ENCODE measurements at regions not wholly inside any gene's neighbourhood (a gene's known extent, or its start where the extent isn't known, plus 50 kb on each side); places are given as distances from the start of the nearest gene placed in this dataset.
"Not testable (repeated sequence)": the region's sequence is repeated elsewhere in the genome, so short reads cannot be mapped to it uniquely, and the experiment has no call there.

DNA sequence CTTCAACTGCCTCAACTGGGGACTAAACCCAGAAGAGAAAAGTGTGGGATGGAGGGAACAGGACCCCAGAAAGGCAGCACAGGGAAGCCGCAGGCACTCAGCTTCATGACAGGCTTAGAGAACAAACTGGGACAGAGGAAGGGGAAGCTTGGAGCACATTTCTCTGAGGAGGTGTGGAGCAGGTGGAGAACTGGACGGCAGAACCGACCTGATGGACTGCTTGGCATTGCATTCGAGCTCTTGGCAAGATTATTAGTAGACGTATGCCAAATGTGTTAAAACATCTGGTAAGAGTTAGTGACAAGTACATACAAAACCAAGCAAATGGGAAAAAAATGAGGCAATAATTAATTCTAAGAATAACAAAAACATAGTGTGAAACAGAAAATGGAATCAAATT is 335.7 kb downstream of the SFMBT2 start:
- Histone ChIP-seq H3K27me3 (ENCODE audit: control insufficient read depth in 2 of 2, insufficient read depth in 1 of 2, low read length in 1 of 2) (no peaks in the 10 kb centered on the region), H3K36me3 (ENCODE audit: control insufficient read depth in 2 of 2, insufficient read depth in 2 of 2, low read length in 1 of 2) (no peaks in the 10 kb centered on the region), H3K27ac (ENCODE audit: low read depth in 1 of 2, low read length in 1 of 2) (no peak overlapping the region), H3K4me1 (ENCODE audit: control insufficient read depth in 2 of 2, insufficient read depth in 2 of 2, low read length in 2 of 2) (no peaks in the 10 kb centered on the region), H3K4me3 (ENCODE audit: low read length in 2 of 2) (no peak overlapping the region), H3K9me3 (ENCODE audit: control insufficient read depth in 2 of 2, insufficient read depth in 1 of 2, low read length in 1 of 2) (no peaks in the 10 kb centered on the region)
- WGBS = 92% methylated on average over 5 of the region's 5 CpGs
- no peak for DNase-seq (ENCODE audit: low read depth in 6 of 9, low spot score in 9 of 9)

DNA sequence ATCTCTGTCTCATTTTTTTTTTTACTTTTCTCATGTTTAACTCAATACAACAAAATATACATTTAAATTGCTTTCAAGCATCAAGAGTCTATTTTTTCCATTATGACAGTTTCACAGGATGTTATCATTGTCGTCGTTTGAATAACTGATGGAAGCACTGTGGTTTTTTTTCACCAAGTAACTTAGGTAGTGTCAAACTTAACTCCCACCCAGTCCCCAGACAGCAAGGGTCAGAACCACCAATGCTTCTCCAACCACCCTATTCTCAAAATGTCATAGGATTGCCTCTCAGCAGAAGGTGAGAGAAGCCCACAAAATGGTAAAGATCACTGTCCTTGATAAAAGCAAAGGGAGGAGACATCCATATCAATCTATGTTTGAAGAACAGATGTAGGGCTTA is 339.4 kb downstream of the SFMBT2 start:
- no peaks in the 10 kb centered on the region for H3K4me1 ChIP-seq (ENCODE audit: control insufficient read depth in 2 of 2, insufficient read depth in 2 of 2, low read length in 2 of 2)
- 23% methylated on average over 2 of the region's 2 CpGs for WGBS
- no peak overlapping the region for H3K4me3 ChIP-seq (ENCODE audit: low read length in 2 of 2)
- no peaks in the 10 kb centered on the region for H3K9me3 ChIP-seq (ENCODE audit: control insufficient read depth in 2 of 2, insufficient read depth in 1 of 2, low read length in 1 of 2)
- no peaks in the 10 kb centered on the region for H3K27me3 ChIP-seq (ENCODE audit: control insufficient read depth in 2 of 2, insufficient read depth in 1 of 2, low read length in 1 of 2)
- no peak overlapping the region for H3K27ac ChIP-seq (ENCODE audit: low read depth in 1 of 2, low read length in 1 of 2)
- no peaks in the 10 kb centered on the region for H3K36me3 ChIP-seq (ENCODE audit: control insufficient read depth in 2 of 2, insufficient read depth in 2 of 2, low read length in 1 of 2)
- DNase-seq (ENCODE audit: low read depth in 6 of 9, low spot score in 9 of 9) = peak in 1 of 9 donors; percentile 12

DNA sequence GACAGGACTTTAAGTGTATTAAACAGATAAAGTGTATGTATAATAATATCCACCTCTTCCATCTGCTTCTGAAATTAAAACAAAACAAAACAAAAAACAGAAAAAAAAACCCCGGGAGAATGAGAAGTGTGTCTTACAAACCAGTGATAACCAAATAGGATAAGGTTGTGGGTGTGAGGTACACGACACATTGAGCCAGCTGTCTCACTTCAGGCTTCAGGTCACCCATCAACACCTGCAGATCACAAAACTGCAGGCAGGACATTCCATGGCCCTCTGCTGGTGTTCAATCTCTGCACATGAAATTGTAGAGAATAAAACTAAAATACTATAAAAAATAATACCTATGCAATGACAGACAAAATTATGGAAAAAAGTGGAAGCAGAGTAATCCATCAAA is 339.9 kb downstream of the SFMBT2 start:
- Histone ChIP-seq H3K9me3 (ENCODE audit: control insufficient read depth in 2 of 2, insufficient read depth in 1 of 2, low read length in 1 of 2) (no peaks in the 10 kb centered on the region), H3K4me3 (ENCODE audit: low read length in 2 of 2) (no peak overlapping the region), H3K27ac (ENCODE audit: low read depth in 1 of 2, low read length in 1 of 2) (no peak overlapping the region), H3K4me1 (ENCODE audit: control insufficient read depth in 2 of 2, insufficient read depth in 2 of 2, low read length in 2 of 2) (no peaks in the 10 kb centered on the region), H3K36me3 (ENCODE audit: control insufficient read depth in 2 of 2, insufficient read depth in 2 of 2, low read length in 1 of 2) (no peaks in the 10 kb centered on the region), H3K27me3 (ENCODE audit: control insufficient read depth in 2 of 2, insufficient read depth in 1 of 2, low read length in 1 of 2) (no peaks in the 10 kb centered on the region)
- DNase-seq (ENCODE audit: low read depth in 6 of 9, low spot score in 9 of 9) = no peak
- WGBS = 51% methylated on average over 2 of the region's 2 CpGs

DNA sequence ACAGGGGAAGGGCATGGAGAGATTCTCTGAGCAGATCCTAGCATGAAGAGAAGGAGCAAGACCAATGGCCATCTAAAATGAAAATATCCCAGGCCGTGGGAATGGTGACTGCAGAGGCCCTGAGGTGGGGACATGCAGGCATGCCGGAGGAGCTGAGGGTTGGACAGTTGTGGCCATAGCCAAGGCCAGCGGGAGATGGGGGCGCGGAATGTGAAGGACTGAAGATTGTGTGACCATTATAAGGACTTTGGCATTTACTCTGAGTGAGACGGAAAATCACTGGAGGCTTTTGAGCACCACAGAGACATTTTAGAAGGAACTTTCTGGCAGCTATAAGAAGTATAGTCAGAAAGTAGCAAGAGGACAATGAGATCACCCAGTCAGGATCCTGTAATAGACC is 341.1 kb downstream of the SFMBT2 start:
- H3K27ac ChIP-seq (ENCODE audit: low read depth in 1 of 2, low read length in 1 of 2) = no peak overlapping the region
- H3K9me3 ChIP-seq (ENCODE audit: control insufficient read depth in 2 of 2, insufficient read depth in 1 of 2, low read length in 1 of 2) = no peaks in the 10 kb centered on the region
- no peaks in the 10 kb centered on the region for H3K36me3 ChIP-seq (ENCODE audit: control insufficient read depth in 2 of 2, insufficient read depth in 2 of 2, low read length in 1 of 2)
- H3K4me3 ChIP-seq (ENCODE audit: low read length in 2 of 2) = no peak overlapping the region
- DNase-seq (ENCODE audit: low read depth in 6 of 9, low spot score in 9 of 9) = no peak
- no peaks in the 10 kb centered on the region for H3K4me1 ChIP-seq (ENCODE audit: control insufficient read depth in 2 of 2, insufficient read depth in 2 of 2, low read length in 2 of 2)
- 98% methylated on average over 6 of the region's 6 CpGs for WGBS
- H3K27me3 ChIP-seq (ENCODE audit: control insufficient read depth in 2 of 2, insufficient read depth in 1 of 2, low read length in 1 of 2) = no peaks in the 10 kb centered on the region

DNA sequence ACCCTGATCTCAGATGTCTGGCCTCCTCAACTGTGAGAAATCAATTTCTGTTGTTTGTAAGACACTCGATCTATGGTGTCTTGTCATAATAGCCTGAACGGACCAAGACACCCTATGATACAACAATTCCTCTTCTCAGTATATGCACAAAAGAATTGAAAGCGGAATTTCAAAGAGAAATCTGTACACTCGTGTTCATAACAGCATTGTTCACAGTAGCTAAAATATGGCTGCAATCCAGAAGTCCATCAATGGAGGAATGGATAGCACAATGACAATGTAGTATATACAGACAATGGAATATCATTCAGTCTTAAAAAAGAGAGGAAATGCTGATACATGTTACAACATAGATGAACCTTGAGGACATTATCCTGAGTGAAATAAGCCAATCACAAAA is 354.6 kb downstream of the SFMBT2 start:
- no peak for DNase-seq (ENCODE audit: low read depth in 6 of 9, low spot score in 9 of 9)
- Histone ChIP-seq H3K27me3 (ENCODE audit: control insufficient read depth in 2 of 2, insufficient read depth in 1 of 2, low read length in 1 of 2) (no peaks in the 10 kb centered on the region), H3K4me1 (ENCODE audit: control insufficient read depth in 2 of 2, insufficient read depth in 2 of 2, low read length in 2 of 2) (no peaks in the 10 kb centered on the region), H3K36me3 (ENCODE audit: control insufficient read depth in 2 of 2, insufficient read depth in 2 of 2, low read length in 1 of 2) (no peaks in the 10 kb centered on the region), H3K27ac (ENCODE audit: low read depth in 1 of 2, low read length in 1 of 2) (no peak overlapping the region), H3K4me3 (ENCODE audit: low read length in 2 of 2) (no peak overlapping the region), H3K9me3 (ENCODE audit: control insufficient read depth in 2 of 2, insufficient read depth in 1 of 2, low read length in 1 of 2) (no peaks in the 10 kb centered on the region)
- WGBS = 96% methylated on average over 4 of the region's 4 CpGs

DNA sequence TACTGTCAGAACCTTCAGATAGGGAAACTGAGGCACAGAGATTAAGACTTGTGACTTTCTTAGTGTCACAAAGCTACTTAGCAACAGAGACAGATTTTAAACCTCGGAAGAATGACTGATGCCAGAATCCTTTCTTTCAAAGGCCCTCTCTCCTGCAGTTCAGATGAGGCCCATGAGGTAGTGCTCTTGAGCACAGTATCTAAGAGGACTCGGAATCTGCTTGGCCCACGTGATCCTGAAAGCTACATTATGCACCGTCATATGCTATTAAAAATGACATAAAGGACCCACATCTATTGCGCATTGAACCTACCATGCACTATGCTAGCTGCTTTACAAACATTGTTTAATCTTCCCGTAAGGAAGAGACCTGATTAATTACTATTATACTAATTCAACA is 355.9 kb downstream of the SFMBT2 start:
- Histone ChIP-seq H3K4me3 (ENCODE audit: low read length in 2 of 2) (no peak overlapping the region), H3K27me3 (ENCODE audit: control insufficient read depth in 2 of 2, insufficient read depth in 1 of 2, low read length in 1 of 2) (no peaks in the 10 kb centered on the region), H3K4me1 (ENCODE audit: control insufficient read depth in 2 of 2, insufficient read depth in 2 of 2, low read length in 2 of 2) (no peaks in the 10 kb centered on the region), H3K27ac (ENCODE audit: low read depth in 1 of 2, low read length in 1 of 2) (no peak overlapping the region), H3K9me3 (ENCODE audit: control insufficient read depth in 2 of 2, insufficient read depth in 1 of 2, low read length in 1 of 2) (no peaks in the 10 kb centered on the region), H3K36me3 (ENCODE audit: control insufficient read depth in 2 of 2, insufficient read depth in 2 of 2, low read length in 1 of 2) (no peaks in the 10 kb centered on the region)
- no peak for DNase-seq (ENCODE audit: low read depth in 6 of 9, low spot score in 9 of 9)
- WGBS = 94% methylated on average over 6 of the region's 6 CpGs

DNA sequence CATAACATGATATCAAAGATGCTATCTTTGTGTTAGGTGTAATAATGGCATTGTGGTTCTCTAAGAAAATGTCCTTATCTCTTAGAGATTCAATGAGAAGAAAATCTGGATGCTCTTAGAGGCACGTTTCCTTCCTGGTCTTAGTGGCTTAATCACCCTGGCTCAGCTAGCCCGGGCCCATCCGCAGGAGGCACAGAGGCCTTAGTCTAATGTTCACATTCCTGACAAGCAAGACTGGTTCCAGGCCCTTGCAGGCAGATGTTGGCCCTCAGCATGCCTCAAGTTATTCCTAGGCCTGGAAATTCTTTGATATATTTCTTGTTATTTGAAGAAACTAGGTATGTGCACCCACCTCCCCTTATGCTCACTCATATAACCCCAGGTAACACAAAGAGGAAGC is 357.6 kb downstream of the SFMBT2 start:
- Histone ChIP-seq H3K36me3 (ENCODE audit: control insufficient read depth in 2 of 2, insufficient read depth in 2 of 2, low read length in 1 of 2) (no peaks in the 10 kb centered on the region), H3K27ac (ENCODE audit: low read depth in 1 of 2, low read length in 1 of 2) (no peak overlapping the region), H3K9me3 (ENCODE audit: control insufficient read depth in 2 of 2, insufficient read depth in 1 of 2, low read length in 1 of 2) (no peaks in the 10 kb centered on the region), H3K27me3 (ENCODE audit: control insufficient read depth in 2 of 2, insufficient read depth in 1 of 2, low read length in 1 of 2) (no peaks in the 10 kb centered on the region), H3K4me1 (ENCODE audit: control insufficient read depth in 2 of 2, insufficient read depth in 2 of 2, low read length in 2 of 2) (no peaks in the 10 kb centered on the region), H3K4me3 (ENCODE audit: low read length in 2 of 2) (no peak overlapping the region)
- DNase-seq (ENCODE audit: low read depth in 6 of 9, low spot score in 9 of 9) = no peak
- 95% methylated on average over 3 of the region's 3 CpGs for WGBS

DNA sequence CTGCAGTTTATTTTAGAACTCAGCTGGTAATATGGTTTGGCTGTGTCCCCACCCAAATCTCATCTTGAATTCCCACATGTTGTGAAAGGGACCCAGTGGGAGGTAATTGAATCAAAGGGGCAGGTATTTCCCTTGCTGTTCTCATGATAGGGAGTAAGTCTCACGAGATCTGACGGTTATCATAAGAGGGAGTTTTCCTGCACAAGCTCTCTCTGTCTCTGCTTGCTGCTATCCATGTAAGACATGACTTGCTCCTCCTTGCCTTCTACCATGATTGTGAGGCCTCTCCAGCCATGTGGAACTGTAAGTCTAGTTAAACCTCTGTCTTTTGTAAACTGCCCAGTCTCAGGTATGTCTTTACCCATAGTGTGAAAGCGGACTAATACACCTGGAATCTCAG is 360.8 kb downstream of the SFMBT2 start:
- not testable (repeated sequence) for H3K27ac ChIP-seq (ENCODE audit: low read depth in 1 of 2, low read length in 1 of 2); H3K4me1 ChIP-seq (ENCODE audit: control insufficient read depth in 2 of 2, insufficient read depth in 2 of 2, low read length in 2 of 2); H3K9me3 ChIP-seq (ENCODE audit: control insufficient read depth in 2 of 2, insufficient read depth in 1 of 2, low read length in 1 of 2); DNase-seq (ENCODE audit: low read depth in 6 of 9, low spot score in 9 of 9); H3K36me3 ChIP-seq (ENCODE audit: control insufficient read depth in 2 of 2, insufficient read depth in 2 of 2, low read length in 1 of 2); H3K27me3 ChIP-seq (ENCODE audit: control insufficient read depth in 2 of 2, insufficient read depth in 1 of 2, low read length in 1 of 2); H3K4me3 ChIP-seq (ENCODE audit: low read length in 2 of 2)
- 96% methylated on average over 3 of the region's 3 CpGs for WGBS

DNA sequence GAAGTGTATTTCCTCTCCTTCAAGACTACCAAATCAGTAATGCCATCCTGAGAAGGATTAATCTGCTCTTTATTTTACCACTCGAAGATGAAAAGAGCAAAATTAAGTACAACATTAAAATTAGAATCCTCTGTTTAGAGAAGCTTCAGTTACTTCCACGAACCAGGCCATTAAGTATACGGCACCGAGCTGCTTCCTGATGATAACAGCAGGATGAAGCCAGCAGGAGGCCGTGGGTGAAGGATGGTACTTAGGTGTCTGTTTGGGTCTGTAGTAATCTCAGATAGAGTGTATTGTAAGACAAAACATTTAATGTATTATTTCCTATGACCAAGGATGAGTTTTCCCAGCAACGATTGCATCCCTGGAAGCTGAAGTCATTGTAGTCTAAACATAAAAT is 362.8 kb downstream of the SFMBT2 start:
- 76% methylated on average over 6 of the region's 6 CpGs for WGBS

DNA sequence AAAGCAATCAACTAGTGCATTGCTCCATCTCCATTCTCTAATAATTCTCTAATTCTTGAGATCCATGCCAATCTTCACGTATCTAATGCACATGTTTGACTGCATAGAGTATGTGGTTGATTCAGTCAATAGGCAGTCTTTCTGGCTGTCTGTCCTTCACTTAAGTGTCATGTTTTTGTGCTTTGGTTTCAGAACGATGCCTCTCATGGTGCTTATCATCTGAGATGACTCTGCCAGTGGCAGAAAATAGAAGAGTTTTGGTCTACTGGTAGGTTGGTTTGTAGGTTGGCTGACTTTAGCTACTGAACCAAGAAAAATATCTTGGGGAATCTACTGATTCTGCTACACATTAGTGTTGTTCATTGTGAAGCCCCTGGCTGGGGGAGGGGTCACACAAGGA is 364.2 kb downstream of the SFMBT2 start:
- peaks cover 0 to 4% of the 10 kb centered on the region in 2 donors for H3K4me1 ChIP-seq (ENCODE audit: control insufficient read depth in 2 of 2, insufficient read depth in 2 of 2, low read length in 2 of 2)
- no peak overlapping the region for H3K27ac ChIP-seq (ENCODE audit: low read depth in 1 of 2, low read length in 1 of 2)
- H3K27me3 ChIP-seq (ENCODE audit: control insufficient read depth in 2 of 2, insufficient read depth in 1 of 2, low read length in 1 of 2) = no peaks in the 10 kb centered on the region
- DNase-seq (ENCODE audit: low read depth in 6 of 9, low spot score in 9 of 9) = no peak
- no peaks in the 10 kb centered on the region for H3K36me3 ChIP-seq (ENCODE audit: control insufficient read depth in 2 of 2, insufficient read depth in 2 of 2, low read length in 1 of 2)
- no peaks in the 10 kb centered on the region for H3K9me3 ChIP-seq (ENCODE audit: control insufficient read depth in 2 of 2, insufficient read depth in 1 of 2, low read length in 1 of 2)
- 23% methylated on average over 2 of the region's 2 CpGs for whole genome bisulfite sequencing
- no peak overlapping the region for H3K4me3 ChIP-seq (ENCODE audit: low read length in 2 of 2)

More for the DNA sequence above, 362.8 kb downstream of the SFMBT2 start:
- no peaks in the 10 kb centered on the region for H3K9me3 ChIP-seq (ENCODE audit: control insufficient read depth in 2 of 2, insufficient read depth in 1 of 2, low read length in 1 of 2)
- H3K4me3 ChIP-seq (ENCODE audit: low read length in 2 of 2) = no peak overlapping the region
- no peaks in the 10 kb centered on the region for H3K36me3 ChIP-seq (ENCODE audit: control insufficient read depth in 2 of 2, insufficient read depth in 2 of 2, low read length in 1 of 2)
- no peaks in the 10 kb centered on the region for H3K27me3 ChIP-seq (ENCODE audit: control insufficient read depth in 2 of 2, insufficient read depth in 1 of 2, low read length in 1 of 2)
- H3K27ac ChIP-seq (ENCODE audit: low read depth in 1 of 2, low read length in 1 of 2) = no peak overlapping the region
- H3K4me1 ChIP-seq (ENCODE audit: control insufficient read depth in 2 of 2, insufficient read depth in 2 of 2, low read length in 2 of 2) = peaks cover 0 to 4% of the 10 kb centered on the region in 2 donors
- DNase-seq (ENCODE audit: low read depth in 6 of 9, low spot score in 9 of 9) = no peak
